Natural killer cell (primary cell): ENCODE measurements at regions not wholly inside any gene's neighbourhood (a gene's known extent, or its start where the extent isn't known, plus 50 kb on each side); places are given as distances from the start of the nearest gene placed in this dataset.

Experiments
- ATAC-seq, 3 donors: fragments of 150-1000 bp in 2 of 3; fragments of 200-7000 bp in 1 of 3; cut with Tn5 transposase; 1 replicate in 1 of 3; 2 replicates in 2 of 3; pipeline ENCODE4 v1.10.0; 2021; ENCODE audit warnings: mild to moderate bottlenecking in 2 of 3, moderate library complexity in 2 of 3
- DNase-seq, 2 donors: peaks; one replicate each; pipeline versions ENCODE4 v3.0.0 to v3.0.0-alpha.2; 2013 to 2021; ENCODE audit warnings: mixed read lengths in 1 of 2
- H3K27ac ChIP-seq: one replicate; pipeline ENCODE4 v1.5.1; 2013; ENCODE audit warnings: mild to moderate bottlenecking, low read length
- H3K27me3 ChIP-seq: one replicate; pipeline ENCODE4 v1.6.1; 2013; ENCODE audit warnings: low read length; ENCODE audit not compliant: control insufficient read depth, insufficient read depth
- H3K36me3 ChIP-seq: one replicate; pipeline ENCODE4 v1.6.1; 2013; ENCODE audit warnings: low read length; ENCODE audit not compliant: control insufficient read depth, insufficient read depth
- H3K4me1 ChIP-seq: one replicate; pipeline ENCODE4 v1.6.1; 2013; ENCODE audit warnings: low read length; ENCODE audit not compliant: control insufficient read depth, insufficient read depth
- H3K4me3 ChIP-seq: one replicate; pipeline ENCODE4 v1.5.1; 2013; ENCODE audit warnings: low read length
- H3K9me3 ChIP-seq: one replicate; pipeline ENCODE4 v1.6.1; 2013; ENCODE audit warnings: low read length; ENCODE audit not compliant: control insufficient read depth, insufficient read depth
- H3K27ac Mint-ChIP-seq, 2 donors: one replicate each; pipeline ENCODE4 v1.8.0; 2022; ENCODE audit warnings: mild to moderate bottlenecking in 2 of 2, mixed read lengths in 2 of 2, moderate library complexity in 1 of 2
- H3K27me3 Mint-ChIP-seq, 2 donors: one replicate each; pipeline ENCODE4 v1.8.0; 2022; ENCODE audit warnings: low read depth in 2 of 2, mixed read lengths in 2 of 2
- H3K36me3 Mint-ChIP-seq: one replicate; pipeline ENCODE4 v1.8.0; 2022; ENCODE audit warnings: mixed read lengths
- H3K4me1 Mint-ChIP-seq, 2 donors: one replicate each; pipeline ENCODE4 v1.8.0; 2022; ENCODE audit warnings: mixed read lengths in 2 of 2
- H3K4me3 Mint-ChIP-seq: one replicate; pipeline ENCODE4 v1.8.0; 2022; ENCODE audit warnings: mild to moderate bottlenecking, moderate library complexity, mixed read lengths
- H3K9me3 Mint-ChIP-seq, 2 donors: one replicate each; pipeline ENCODE4 v1.8.0; 2022; ENCODE audit warnings: mixed read lengths in 2 of 2
- WGBS: methylation state at CpG from one replicate; pipeline ENCODE4 v1.1.7; 2013; ENCODE audit warnings: missing lambda C conversion rate; ENCODE audit not compliant: insufficient coverage; 5-methylcytosine and 5-hydroxymethylcytosine counted together
- intact Hi-C: fragments of 100-400 bp; cut with micrococcal nuclease; formaldehyde crosslinking; loops from one replicate; pipeline ENCODE4 v1.14.2; 2022
- TF ChIP-seq, protein P1 (sequence below): fragments of 200-600 bp; IDR thresholded peaks from one replicate; pipeline ENCODE4 v1.8.0; 2022; ENCODE audit warnings: antibody characterized with exemption

DNA sequence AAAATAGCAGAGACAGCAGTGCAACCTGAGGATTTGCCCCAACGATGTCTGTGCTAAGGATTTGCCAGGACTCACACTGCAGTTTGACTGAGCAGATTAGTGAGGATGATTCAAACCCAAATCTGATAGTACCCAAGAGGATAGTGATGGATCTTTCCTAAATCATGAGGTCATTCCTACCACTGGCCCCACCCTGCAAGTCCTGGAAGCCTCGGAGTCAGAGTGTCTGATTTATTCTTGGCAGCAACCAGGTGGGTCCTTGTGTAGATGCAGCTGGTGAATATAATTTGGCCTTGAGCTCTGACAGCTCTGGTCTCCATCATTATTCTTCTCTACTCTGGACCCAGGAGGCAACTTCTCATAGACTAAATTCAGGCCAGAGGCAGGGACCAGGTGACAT is 179.3 kb upstream of the RAG2 start:
- Mint-ChIP-seq H3K9me3 (no peaks in the 10 kb centered on the region), H3K4me3 (no peak overlapping the region), H3K27me3 (peaks cover 17 to 20% of the 10 kb centered on the region in 2 donors), H3K27ac (no peak overlapping the region), H3K36me3 (no peaks in the 10 kb centered on the region), H3K4me1 (no peaks in the 10 kb centered on the region)
- Histone ChIP-seq H3K4me1 (no peaks in the 10 kb centered on the region), H3K27ac (no peak overlapping the region), H3K9me3 (no peaks in the 10 kb centered on the region), H3K36me3 (no peaks in the 10 kb centered on the region), H3K4me3 (no peak overlapping the region), H3K27me3 (no peaks in the 10 kb centered on the region)
- 81% methylated on average over 2 of the region's 2 CpGs for WGBS
- ATAC-seq = no peak
- intact Hi-C loops = no loop called here
- TF ChIP-seq, protein P1, sequence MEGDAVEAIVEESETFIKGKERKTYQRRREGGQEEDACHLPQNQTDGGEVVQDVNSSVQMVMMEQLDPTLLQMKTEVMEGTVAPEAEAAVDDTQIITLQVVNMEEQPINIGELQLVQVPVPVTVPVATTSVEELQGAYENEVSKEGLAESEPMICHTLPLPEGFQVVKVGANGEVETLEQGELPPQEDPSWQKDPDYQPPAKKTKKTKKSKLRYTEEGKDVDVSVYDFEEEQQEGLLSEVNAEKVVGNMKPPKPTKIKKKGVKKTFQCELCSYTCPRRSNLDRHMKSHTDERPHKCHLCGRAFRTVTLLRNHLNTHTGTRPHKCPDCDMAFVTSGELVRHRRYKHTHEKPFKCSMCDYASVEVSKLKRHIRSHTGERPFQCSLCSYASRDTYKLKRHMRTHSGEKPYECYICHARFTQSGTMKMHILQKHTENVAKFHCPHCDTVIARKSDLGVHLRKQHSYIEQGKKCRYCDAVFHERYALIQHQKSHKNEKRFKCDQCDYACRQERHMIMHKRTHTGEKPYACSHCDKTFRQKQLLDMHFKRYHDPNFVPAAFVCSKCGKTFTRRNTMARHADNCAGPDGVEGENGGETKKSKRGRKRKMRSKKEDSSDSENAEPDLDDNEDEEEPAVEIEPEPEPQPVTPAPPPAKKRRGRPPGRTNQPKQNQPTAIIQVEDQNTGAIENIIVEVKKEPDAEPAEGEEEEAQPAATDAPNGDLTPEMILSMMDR = no peak
- no peak for DNase-seq

DNA sequence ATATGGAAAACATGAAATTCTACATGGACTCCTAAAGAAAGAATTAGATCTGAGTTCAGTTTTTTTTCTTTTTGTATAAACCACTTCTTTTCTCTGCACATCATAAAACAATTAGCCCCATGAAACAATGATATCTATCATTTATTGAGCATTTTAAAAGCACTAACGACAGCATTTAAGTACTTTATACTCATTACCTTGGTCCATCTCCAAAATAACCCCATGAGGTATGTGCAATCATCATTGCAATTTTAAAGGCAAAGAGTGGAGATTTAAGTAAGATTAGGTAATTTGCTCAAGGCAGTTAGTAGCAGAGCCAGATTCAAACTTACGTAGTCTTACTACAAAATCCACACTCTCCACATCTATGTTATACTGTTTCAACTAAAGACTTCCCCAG is 177.7 kb upstream of the RAG2 start:
- intact Hi-C loops = no loop called here
- 63% methylated on average over 1 of the region's 2 CpGs for WGBS
- no peak for ATAC-seq

DNA sequence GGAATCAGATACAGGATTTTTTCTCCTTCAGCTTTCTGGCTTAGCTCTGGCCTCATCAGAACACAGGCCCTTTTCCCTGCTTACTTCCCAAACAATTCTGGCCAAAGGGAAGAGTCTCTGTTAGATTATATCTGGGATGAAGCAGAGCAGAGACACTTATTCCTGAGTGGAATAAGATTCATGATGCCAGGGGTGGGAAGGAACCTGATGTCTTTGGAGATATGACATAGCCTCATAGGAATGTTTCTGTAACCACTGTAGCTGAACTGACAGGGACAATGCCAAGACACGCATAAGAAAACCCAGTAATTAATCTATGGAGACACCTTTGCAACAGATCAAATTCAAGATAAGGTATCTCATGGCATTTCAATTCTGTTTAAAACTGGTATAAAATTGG is 177.1 kb upstream of the RAG2 start:
- intact Hi-C loops = no loop called here
- no peak overlapping the region for H3K27ac ChIP-seq
- WGBS = 77% methylated on average over 1 of the region's 1 CpG

More for the DNA sequence above, 177.7 kb upstream of the RAG2 start:
- Histone ChIP-seq H3K27ac (no peak overlapping the region), H3K9me3 (no peaks in the 10 kb centered on the region), H3K4me1 (no peaks in the 10 kb centered on the region), H3K4me3 (no peak overlapping the region), H3K36me3 (no peaks in the 10 kb centered on the region), H3K27me3 (peaks cover 8% of the 10 kb centered on the region)
- Mint-ChIP-seq H3K9me3 (no peaks in the 10 kb centered on the region), H3K36me3 (no peaks in the 10 kb centered on the region), H3K4me1 (no peaks in the 10 kb centered on the region), H3K27ac (no peak overlapping the region), H3K27me3 (peaks cover 9 to 15% of the 10 kb centered on the region in 2 donors), H3K4me3 (no peak overlapping the region)
- DNase-seq = no peak
- TF ChIP-seq, protein P1 = no peak

DNA sequence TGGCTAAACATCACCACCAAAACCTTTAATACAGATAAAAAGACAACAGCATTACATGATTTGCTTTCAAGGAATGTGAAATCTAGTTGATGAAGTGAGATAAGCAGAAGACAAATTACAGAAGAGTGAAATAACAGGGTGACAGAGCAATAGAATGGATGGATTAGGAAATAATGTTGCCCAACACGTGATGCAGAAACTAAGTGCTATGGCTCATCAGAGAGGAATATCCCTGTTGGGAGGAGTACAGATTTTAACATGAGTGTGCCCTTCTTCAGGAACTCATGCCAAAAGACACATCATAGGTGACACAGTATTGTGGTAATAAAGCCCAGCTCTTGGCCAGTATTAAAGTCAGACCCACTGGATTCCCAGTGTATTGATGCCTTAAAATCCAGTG is 176.6 kb upstream of the RAG2 start:
- Mint-ChIP-seq H3K4me1 (no peaks in the 10 kb centered on the region), H3K9me3 (no peaks in the 10 kb centered on the region), H3K36me3 (no peaks in the 10 kb centered on the region), H3K4me3 (no peak overlapping the region), H3K27me3 (peaks cover 8 to 19% of the 10 kb centered on the region in 2 donors), H3K27ac (no peak overlapping the region)
- H3K4me3 ChIP-seq = no peak overlapping the region
- peaks cover 8% of the 10 kb centered on the region for H3K27me3 ChIP-seq
- ATAC-seq (no peak), DNase-seq (no peak)
- no peaks in the 10 kb centered on the region for H3K9me3 ChIP-seq
- WGBS = 72% methylated on average over 1 of the region's 1 CpG
- TF ChIP-seq, protein P1 = no peak
- H3K27ac ChIP-seq = no peak overlapping the region
- no peaks in the 10 kb centered on the region for H3K4me1 ChIP-seq
- H3K36me3 ChIP-seq = no peaks in the 10 kb centered on the region
- intact Hi-C loops = no loop called here

More for the DNA sequence above, 177.1 kb upstream of the RAG2 start:
- H3K9me3 Mint-ChIP-seq = no peaks in the 10 kb centered on the region
- peaks cover 8 to 18% of the 10 kb centered on the region in 2 donors for H3K27me3 Mint-ChIP-seq
- ATAC-seq (no peak), DNase-seq (no peak)
- H3K4me3 Mint-ChIP-seq = no peak overlapping the region
- H3K27ac Mint-ChIP-seq = no peak overlapping the region
- TF ChIP-seq, protein P1 = no peak
- Histone ChIP-seq H3K9me3 (no peaks in the 10 kb centered on the region), H3K4me3 (no peak overlapping the region), H3K36me3 (no peaks in the 10 kb centered on the region), H3K27me3 (peaks cover 8% of the 10 kb centered on the region), H3K4me1 (no peaks in the 10 kb centered on the region)
- H3K4me1 Mint-ChIP-seq = no peaks in the 10 kb centered on the region
- H3K36me3 Mint-ChIP-seq = no peaks in the 10 kb centered on the region
